ENCODE measurements at regions not wholly inside any gene's neighbourhood (a gene's known extent, or its start where the extent isn't known, plus 50 kb on each side); places are given as distances from the start of the nearest gene placed in this dataset.
"Not testable (repeated sequence)": the region's sequence is repeated elsewhere in the genome, so short reads cannot be mapped to it uniquely, and the experiment has no call there.

DNA sequence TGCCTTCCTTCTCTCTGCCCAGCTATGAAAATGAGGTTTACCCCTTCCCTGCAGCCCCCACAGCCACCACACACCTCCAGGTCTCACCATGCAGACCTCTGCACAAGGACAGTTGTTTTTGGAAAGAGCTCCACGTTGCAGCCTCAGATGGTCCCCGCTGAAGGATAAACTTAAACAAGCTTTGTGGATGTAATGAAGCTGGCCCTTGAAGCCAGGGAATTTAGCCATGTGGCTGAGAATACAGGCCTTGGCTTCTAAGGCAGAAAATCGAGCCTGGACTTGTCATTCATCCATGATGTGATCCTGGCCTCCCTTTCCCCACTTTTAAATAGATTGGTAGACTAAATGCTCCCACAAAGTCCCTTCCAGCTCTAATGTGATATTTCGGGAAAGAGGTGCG lies 79.4 kb downstream of the TBX3 start:
- WGBS, 2 donors, result 23 to 29% methylated on average over 5 of the region's 5 CpGs
- intact Hi-C loops (cut with DNase I; ENCODE audit: low total_unique reads), result no loop called here
- H3K4me3 ChIP-seq (ENCODE audit: low read depth, poor library complexity, severe bottlenecking), result no peak overlapping the region
- TF ChIP-seq, protein P1, sequence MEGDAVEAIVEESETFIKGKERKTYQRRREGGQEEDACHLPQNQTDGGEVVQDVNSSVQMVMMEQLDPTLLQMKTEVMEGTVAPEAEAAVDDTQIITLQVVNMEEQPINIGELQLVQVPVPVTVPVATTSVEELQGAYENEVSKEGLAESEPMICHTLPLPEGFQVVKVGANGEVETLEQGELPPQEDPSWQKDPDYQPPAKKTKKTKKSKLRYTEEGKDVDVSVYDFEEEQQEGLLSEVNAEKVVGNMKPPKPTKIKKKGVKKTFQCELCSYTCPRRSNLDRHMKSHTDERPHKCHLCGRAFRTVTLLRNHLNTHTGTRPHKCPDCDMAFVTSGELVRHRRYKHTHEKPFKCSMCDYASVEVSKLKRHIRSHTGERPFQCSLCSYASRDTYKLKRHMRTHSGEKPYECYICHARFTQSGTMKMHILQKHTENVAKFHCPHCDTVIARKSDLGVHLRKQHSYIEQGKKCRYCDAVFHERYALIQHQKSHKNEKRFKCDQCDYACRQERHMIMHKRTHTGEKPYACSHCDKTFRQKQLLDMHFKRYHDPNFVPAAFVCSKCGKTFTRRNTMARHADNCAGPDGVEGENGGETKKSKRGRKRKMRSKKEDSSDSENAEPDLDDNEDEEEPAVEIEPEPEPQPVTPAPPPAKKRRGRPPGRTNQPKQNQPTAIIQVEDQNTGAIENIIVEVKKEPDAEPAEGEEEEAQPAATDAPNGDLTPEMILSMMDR (IDR thresholded peaks at IDR 0.05), result no peak
- no peak for DNase-seq (ENCODE audit: low spot score in 2 of 2)

DNA sequence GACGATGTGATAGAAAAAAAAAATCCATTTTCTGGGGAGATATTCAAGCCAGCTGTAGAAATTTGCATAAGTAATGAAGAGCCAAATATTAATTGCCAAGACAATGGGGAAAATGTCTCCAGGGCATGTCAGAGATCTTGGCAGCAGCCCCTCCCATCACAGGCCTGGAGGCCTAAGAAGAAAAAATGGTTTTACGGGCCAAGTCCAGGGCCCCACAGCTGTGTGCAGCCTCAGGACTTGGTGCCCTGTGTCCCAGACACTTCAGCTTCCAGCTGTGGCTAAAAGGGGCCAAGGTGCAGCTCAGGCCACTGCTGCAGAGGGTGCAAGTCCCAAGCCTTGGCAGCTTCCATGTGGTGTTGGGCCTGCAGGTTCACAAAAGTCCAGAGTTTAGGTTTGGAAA lies 83.4 kb downstream of the TBX3 start:
- DNase-seq (ENCODE audit: low spot score in 2 of 2); intact Hi-C loops (cut with DNase I; ENCODE audit: low total_unique reads); H3K4me3 ChIP-seq (ENCODE audit: low read depth, poor library complexity, severe bottlenecking): not testable (repeated sequence)
- 77 to 78% methylated on average over 2 of the region's 2 CpGs for WGBS, 2 donors

DNA sequence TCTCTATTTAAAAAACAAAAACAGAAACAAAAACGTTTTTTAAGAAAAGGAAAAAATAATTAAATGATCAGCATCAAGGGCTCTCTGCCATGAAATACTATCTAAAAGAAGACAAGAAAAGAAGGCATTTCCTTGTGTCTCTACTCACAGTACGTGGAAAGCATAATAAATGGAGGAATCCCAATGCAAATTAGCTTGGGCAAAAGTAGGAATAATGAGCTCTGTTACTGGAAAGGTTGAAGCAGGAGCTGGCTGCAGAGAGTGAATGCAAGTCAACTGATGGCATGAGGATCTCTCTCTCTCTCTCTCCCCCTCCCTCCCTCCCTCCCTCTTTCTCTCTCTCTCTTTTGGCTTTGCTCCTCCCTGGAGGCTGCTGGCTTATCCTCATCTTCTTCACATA lies 85.9 kb downstream of the TBX3 start:
- TF ChIP-seq, protein P1 (IDR thresholded peaks at IDR 0.05), result no peak
- no peak for TF ChIP-seq POLR2A (IDR thresholded peaks at IDR 0.05)
- intact Hi-C loops (cut with DNase I; ENCODE audit: low total_unique reads), result no loop called here
- WGBS, 2 donors, result 16 to 20% methylated on average over 2 of the region's 2 CpGs
- DNase-seq (ENCODE audit: low spot score in 2 of 2), result no peak
- no peak overlapping the region for H3K4me3 ChIP-seq (ENCODE audit: low read depth, poor library complexity, severe bottlenecking)

DNA sequence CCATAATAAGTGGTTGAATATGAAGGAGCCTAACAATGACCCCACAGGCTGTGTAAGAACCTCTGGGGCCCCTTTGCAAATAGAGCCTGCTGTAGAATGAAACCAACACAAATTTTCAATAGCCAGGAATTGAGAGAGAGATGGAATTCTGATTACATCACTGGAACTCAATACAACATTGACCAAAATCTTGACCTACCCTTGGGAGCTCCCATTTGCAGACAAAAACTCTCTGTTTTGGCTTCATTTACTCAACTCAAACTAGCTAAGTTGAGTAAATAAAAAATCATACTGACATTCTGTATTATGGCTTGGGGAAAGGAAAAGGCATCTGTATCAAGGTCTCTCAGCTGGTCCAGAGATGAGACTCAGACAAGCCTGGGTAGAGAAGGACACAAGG lies 91.0 kb downstream of the TBX3 start:
- intact Hi-C loops (cut with DNase I; ENCODE audit: low total_unique reads), result no loop called here
- no peak for TF ChIP-seq POLR2A (IDR thresholded peaks at IDR 0.05)
- TF ChIP-seq, protein P1 (IDR thresholded peaks at IDR 0.05), result no peak
- H3K4me3 ChIP-seq (ENCODE audit: low read depth, poor library complexity, severe bottlenecking), result no peak overlapping the region
- DNase-seq (ENCODE audit: low spot score in 2 of 2), result no peak

DNA sequence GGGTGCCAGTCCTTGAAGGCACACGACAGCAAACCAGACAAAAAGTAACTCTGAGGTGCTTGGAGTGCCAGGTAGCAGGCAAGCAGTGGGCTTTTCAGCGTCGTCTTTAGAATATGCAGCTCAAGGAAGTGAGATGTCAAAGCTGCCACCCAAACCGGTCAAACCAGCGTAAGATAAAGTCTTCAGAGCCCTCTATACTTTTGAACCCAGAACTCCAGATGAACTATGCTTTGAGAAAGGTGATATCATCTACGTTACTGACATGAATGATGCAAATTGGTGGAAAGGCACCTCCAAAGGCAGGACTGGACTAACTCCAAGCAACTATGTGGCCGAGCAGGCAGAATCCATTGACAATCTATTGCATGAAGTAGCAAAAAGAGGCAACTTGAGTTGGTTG lies 95.9 kb downstream of the TBX3 start:
- WGBS, 2 donors, result 49 to 60% methylated on average over 7 of the region's 7 CpGs
- no peak overlapping the region for H3K4me3 ChIP-seq (ENCODE audit: low read depth, poor library complexity, severe bottlenecking)
- DNase-seq (ENCODE audit: low spot score in 2 of 2), result no peak
- TF ChIP-seq, protein P1 (IDR thresholded peaks at IDR 0.05), result no peak
- no peak for TF ChIP-seq POLR2A (IDR thresholded peaks at IDR 0.05)
- intact Hi-C loops (cut with DNase I; ENCODE audit: low total_unique reads), result no loop called here

DNA sequence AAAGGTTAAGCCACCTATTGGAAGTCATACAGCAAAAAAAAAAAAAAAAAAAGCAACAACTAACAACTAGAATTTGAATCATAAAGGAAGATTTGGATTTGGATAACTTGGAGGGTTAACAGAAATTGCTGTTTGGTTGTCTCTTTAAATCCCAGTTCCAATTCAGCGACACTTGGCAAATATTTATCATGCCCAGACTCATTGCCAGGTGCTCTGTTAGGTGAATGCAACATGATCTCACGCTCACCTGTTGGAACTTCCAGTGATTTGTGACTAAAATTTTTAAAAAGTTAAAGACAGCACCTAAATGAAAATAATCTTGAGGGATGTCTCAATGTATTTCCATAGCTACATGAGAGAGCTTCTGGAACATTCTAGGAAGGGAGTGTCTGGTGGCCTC lies 103.7 kb downstream of the TBX3 start:
- TF ChIP-seq POLR2A (IDR thresholded peaks at IDR 0.05), result no peak
- TF ChIP-seq, protein P1 (IDR thresholded peaks at IDR 0.05), result no peak
- H3K4me3 ChIP-seq (ENCODE audit: low read depth, poor library complexity, severe bottlenecking), result no peak overlapping the region
- 46 to 62% methylated on average over 2 of the region's 2 CpGs for WGBS, 2 donors
- intact Hi-C loops (cut with DNase I; ENCODE audit: low total_unique reads), result no loop called here
- DNase-seq (ENCODE audit: low spot score in 2 of 2), result no peak

Data from lower leg skin (tissue), 4 donors.